ENCODE measurements at regions not wholly inside any gene's neighbourhood (a gene's known extent, or its start where the extent isn't known, plus 50 kb on each side); places are given as distances from the start of the nearest gene placed in this dataset.

DNA sequence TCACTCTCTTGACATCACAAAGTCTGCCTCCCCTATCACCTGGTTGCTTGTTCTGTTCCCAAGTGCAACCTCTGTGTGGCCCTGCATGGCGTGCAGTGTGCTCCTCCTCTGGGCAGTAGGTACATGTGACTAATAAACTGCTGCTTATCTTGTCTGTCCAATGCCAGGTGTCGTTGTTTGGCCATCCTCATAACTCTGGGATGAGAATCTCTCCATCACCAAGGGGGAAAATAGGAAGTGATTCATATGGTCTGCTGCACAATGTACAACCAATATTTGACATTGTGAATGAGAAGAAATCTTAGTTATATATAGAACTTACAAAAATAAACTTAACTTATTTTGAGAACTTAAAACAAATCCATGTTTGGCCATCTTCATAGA, 135.2 kb downstream of the INHBA start:
- no peaks in the 10 kb centered on the region for H3K36me3 Mint-ChIP-seq
- H3K4me3 Mint-ChIP-seq = no peak overlapping the region
- Histone ChIP-seq H2AFZ (replicated peaks) (no peak overlapping the region), H3F3A (ENCODE audit: low read depth) (peaks cover 5% of the 10 kb centered on the region), H3K4me1 (peaks cover 33% of the 10 kb centered on the region), H3K4me2 (no peak overlapping the region), H3K27me3 (peaks cover 26% of the 10 kb centered on the region), H3K9me3 (ENCODE audit: low read depth) (no peaks in the 10 kb centered on the region), H3K79me2 (ENCODE audit: low read depth) (no peaks in the 10 kb centered on the region), H3K27ac (no peak overlapping the region), H4K20me1 (ENCODE audit: low read depth) (peaks cover 4% of the 10 kb centered on the region), H3K36me3 (no peaks in the 10 kb centered on the region), H3K4me3 (no peak overlapping the region), H3K9ac (no peak overlapping the region)
- TF ChIP-seq, protein P1, sequence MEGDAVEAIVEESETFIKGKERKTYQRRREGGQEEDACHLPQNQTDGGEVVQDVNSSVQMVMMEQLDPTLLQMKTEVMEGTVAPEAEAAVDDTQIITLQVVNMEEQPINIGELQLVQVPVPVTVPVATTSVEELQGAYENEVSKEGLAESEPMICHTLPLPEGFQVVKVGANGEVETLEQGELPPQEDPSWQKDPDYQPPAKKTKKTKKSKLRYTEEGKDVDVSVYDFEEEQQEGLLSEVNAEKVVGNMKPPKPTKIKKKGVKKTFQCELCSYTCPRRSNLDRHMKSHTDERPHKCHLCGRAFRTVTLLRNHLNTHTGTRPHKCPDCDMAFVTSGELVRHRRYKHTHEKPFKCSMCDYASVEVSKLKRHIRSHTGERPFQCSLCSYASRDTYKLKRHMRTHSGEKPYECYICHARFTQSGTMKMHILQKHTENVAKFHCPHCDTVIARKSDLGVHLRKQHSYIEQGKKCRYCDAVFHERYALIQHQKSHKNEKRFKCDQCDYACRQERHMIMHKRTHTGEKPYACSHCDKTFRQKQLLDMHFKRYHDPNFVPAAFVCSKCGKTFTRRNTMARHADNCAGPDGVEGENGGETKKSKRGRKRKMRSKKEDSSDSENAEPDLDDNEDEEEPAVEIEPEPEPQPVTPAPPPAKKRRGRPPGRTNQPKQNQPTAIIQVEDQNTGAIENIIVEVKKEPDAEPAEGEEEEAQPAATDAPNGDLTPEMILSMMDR (IDR thresholded peaks at IDR 0.05) = no peak
- TF ChIP-seq EZH2phosphoT487 (IDR thresholded peaks at IDR 0.05) (no peak), EZH2 (IDR thresholded peaks at IDR 0.05) (no peak)
- peaks cover 10% of the 10 kb centered on the region for H3K4me1 Mint-ChIP-seq
- no peak overlapping the region for H3K27ac Mint-ChIP-seq
- DNase-seq (ENCODE audit: low spot score) = no peak
- H3K9me3 Mint-ChIP-seq = no peaks in the 10 kb centered on the region
- peaks cover 3% of the 10 kb centered on the region for H3K27me3 Mint-ChIP-seq (ENCODE audit: insufficient read depth, low read depth)

DNA sequence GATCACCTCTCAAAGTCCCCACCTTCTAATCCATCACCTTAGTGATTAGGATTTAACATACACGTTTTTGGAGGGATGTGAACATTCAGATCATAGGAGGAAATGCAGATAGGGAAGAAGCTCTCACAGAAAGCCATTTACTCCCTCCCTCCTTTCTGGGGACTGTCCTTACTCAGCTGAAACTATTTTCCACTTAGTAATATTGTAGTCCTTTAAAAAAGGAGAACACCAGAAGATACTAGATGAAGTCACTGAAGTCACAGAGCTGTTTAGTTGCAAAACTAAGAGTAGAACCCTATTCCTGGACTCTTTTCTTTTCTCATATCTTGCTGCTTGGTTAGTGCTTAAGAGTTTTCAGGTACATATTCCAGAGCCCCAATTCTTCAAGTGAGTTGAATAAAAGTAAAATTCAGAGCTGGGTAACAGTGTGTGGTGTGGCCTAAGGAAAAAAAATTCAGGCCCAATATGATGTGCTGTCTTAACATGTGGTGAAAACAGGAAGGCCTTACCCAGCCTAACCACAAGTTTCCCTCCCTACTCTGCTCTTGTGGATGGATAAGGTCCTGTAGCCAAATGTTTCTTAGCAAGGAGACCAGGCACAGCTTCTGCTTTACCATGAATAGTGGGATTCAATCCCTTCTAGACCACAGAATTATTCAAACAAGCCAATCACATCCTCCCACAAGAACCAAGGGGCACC, 135.7 kb downstream of the INHBA start:
- no peak overlapping the region for H3K9ac ChIP-seq
- no peaks in the 10 kb centered on the region for H3K9me3 ChIP-seq (ENCODE audit: low read depth)

DNA sequence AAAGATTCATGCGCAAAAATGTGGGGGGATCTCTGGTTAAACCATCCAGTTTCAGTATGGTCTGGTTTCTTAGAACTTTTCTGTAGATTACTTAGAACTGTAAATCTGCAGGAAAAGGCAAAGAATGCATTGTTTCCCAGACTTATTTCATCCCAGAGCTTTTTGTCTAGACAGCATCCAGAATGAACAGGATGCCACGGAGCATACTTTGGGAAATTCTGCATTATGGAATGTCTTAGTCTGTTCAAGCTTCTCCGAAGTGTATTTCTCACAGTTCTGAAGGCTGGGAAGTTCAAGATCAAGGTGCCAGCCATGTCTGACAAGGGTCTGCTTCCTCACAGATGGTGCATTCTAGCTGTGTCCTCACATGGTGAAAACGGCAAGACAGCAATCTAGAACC, 136.3 kb downstream of the INHBA start:
- Histone ChIP-seq H3K27ac (no peak overlapping the region), H3K4me2 (no peak overlapping the region), H3K9me3 (ENCODE audit: low read depth) (no peaks in the 10 kb centered on the region), H2AFZ (replicated peaks) (no peak overlapping the region), H3K36me3 (no peaks in the 10 kb centered on the region), H3F3A (ENCODE audit: low read depth) (peaks cover 5% of the 10 kb centered on the region), H3K79me2 (ENCODE audit: low read depth) (no peaks in the 10 kb centered on the region), H3K9ac (no peak overlapping the region), H4K20me1 (ENCODE audit: low read depth) (no peaks in the 10 kb centered on the region), H3K27me3 (peaks cover 22% of the 10 kb centered on the region), H3K4me1 (peaks cover 27% of the 10 kb centered on the region), H3K4me3 (no peak overlapping the region)
- no peaks in the 10 kb centered on the region for H3K9me3 Mint-ChIP-seq
- H3K27me3 Mint-ChIP-seq (ENCODE audit: insufficient read depth, low read depth) = no peaks in the 10 kb centered on the region
- no peak overlapping the region for H3K4me3 Mint-ChIP-seq
- H3K27ac Mint-ChIP-seq = no peak overlapping the region
- TF ChIP-seq EZH2phosphoT487 (IDR thresholded peaks at IDR 0.05) = no peak
- TF ChIP-seq, protein P1 (IDR thresholded peaks at IDR 0.05) = no peak
- no peak for TF ChIP-seq EZH2 (IDR thresholded peaks at IDR 0.05)
- H3K36me3 Mint-ChIP-seq = no peaks in the 10 kb centered on the region
- no peak for DNase-seq (ENCODE audit: low spot score)
- peaks cover 6% of the 10 kb centered on the region for H3K4me1 Mint-ChIP-seq

More for the DNA sequence above, 135.7 kb downstream of the INHBA start:
- H3K4me1 Mint-ChIP-seq = peaks cover 10% of the 10 kb centered on the region
- H3K4me2 ChIP-seq = no peak overlapping the region
- peaks cover 3% of the 10 kb centered on the region for H3K27me3 Mint-ChIP-seq (ENCODE audit: insufficient read depth, low read depth)
- H3K27me3 ChIP-seq = peaks cover 24% of the 10 kb centered on the region
- peaks cover 5% of the 10 kb centered on the region for H3F3A ChIP-seq (ENCODE audit: low read depth)
- H3K4me3 ChIP-seq = no peak overlapping the region
- H3K4me1 ChIP-seq = peaks cover 33% of the 10 kb centered on the region
- H3K27ac Mint-ChIP-seq = no peak overlapping the region
- no peak overlapping the region for H3K4me3 Mint-ChIP-seq
- H3K79me2 ChIP-seq (ENCODE audit: low read depth) = no peaks in the 10 kb centered on the region
- H3K36me3 ChIP-seq = no peaks in the 10 kb centered on the region
- H4K20me1 ChIP-seq (ENCODE audit: low read depth) = peaks cover 4% of the 10 kb centered on the region
- no peaks in the 10 kb centered on the region for H3K36me3 Mint-ChIP-seq
- H3K9me3 Mint-ChIP-seq = no peaks in the 10 kb centered on the region
- DNase-seq (ENCODE audit: low spot score) = no peak
- no peak for TF ChIP-seq EZH2phosphoT487 (IDR thresholded peaks at IDR 0.05)
- no peak for TF ChIP-seq EZH2 (IDR thresholded peaks at IDR 0.05)
- TF ChIP-seq, protein P1 (IDR thresholded peaks at IDR 0.05) = no peak
- H2AFZ ChIP-seq (replicated peaks) = no peak overlapping the region
- H3K27ac ChIP-seq = no peak overlapping the region

Data from neural progenitor cell (in vitro differentiated cells).